Transverse colon (tissue), 4 donors: ENCODE measurements at regions not wholly inside any gene's neighbourhood (a gene's known extent, or its start where the extent isn't known, plus 50 kb on each side); places are given as distances from the start of the nearest gene placed in this dataset.

Experiments used
- DNase-seq: peaks from one replicate; pipeline ENCODE4 v3.0.0-alpha.2; 2019
- H3K27ac ChIP-seq, 4 donors: fragments of 200-600 bp; sonication (generic); 2 replicates each; pipeline ENCODE4 v1.5.1; 2016 to 2018; ENCODE audit warnings: inconsistent platforms in 4 of 4
- H3K27me3 ChIP-seq: fragments of 200-600 bp; sonication (generic); 2 replicates; pipeline ENCODE4 v1.5.1; 2017; ENCODE audit warnings: inconsistent platforms
- H3K36me3 ChIP-seq, 4 donors: fragments of 200-600 bp; sonication (generic); 2 replicates each; pipeline ENCODE4 v1.5.1; 2017 to 2019; ENCODE audit warnings: inconsistent platforms in 4 of 4
- H3K4me1 ChIP-seq, 4 donors: fragments of 200-600 bp; sonication (generic); 2 replicates each; pipeline ENCODE4 v1.5.1; 2017 to 2020; ENCODE audit warnings: inconsistent platforms in 4 of 4
- H3K4me3 ChIP-seq, 4 donors: fragments of 200-600 bp; sonication (generic); 1 replicate in 1 of 4; 2 replicates in 3 of 4; pipeline versions ENCODE4 v1.5.1 to v1.6.1; 2017 to 2019; ENCODE audit warnings: inconsistent platforms in 4 of 4
- H3K9me3 ChIP-seq, 2 donors: fragments of 200-600 bp; sonication (generic); 2 replicates each; pipeline ENCODE4 v1.5.1; 2017 to 2019; ENCODE audit warnings: inconsistent platforms in 2 of 2
- EP300 ChIP-seq: sonication (generic); formaldehyde crosslinking; IDR thresholded peaks from one replicate; pipeline ENCODE4 v1.6.1; 2017; ENCODE audit warnings: antibody characterized with exemption, low read depth
- POLR2A ChIP-seq: fragments of 450-650 bp; IDR thresholded peaks from one replicate; pipeline ENCODE4 v1.6.1; 2016; ENCODE audit warnings: antibody characterized with exemption, mild to moderate bottlenecking, moderate library complexity
- POLR2AphosphoS5 ChIP-seq, 3 donors: sonication (generic); formaldehyde crosslinking; IDR thresholded peaks; one replicate each; pipeline ENCODE4 v1.6.1; 2016; ENCODE audit warnings: antibody characterized with exemption in 3 of 3
- WGBS, 2 donors: methylation state at CpG; one replicate each; pipeline ENCODE4 v1.1.5; 2018; ENCODE audit warnings: low coverage in 1 of 2; 5-methylcytosine and 5-hydroxymethylcytosine counted together
- in situ Hi-C, 4 donors: fragments of 200-750 bp; cut with MboI; loops; one replicate each; pipeline versions ENCODE4 v1.15.0 to v1.15.1; 2017; ENCODE audit warnings: low sequenced_read_pairs in 3 of 4, low pct_ligation_motif_present in 1 of 4, low pct_unique_long_range_greater_than_20kb in 1 of 4
- intact Hi-C: fragments of 100-400 bp; cut with DNase I; formaldehyde crosslinking; loops from one replicate; pipeline ENCODE4 v1.15.1; 2023; ENCODE audit warnings: low total_unique reads
- TF ChIP-seq, protein P1 (sequence below), 5 experiments: fragments of 200-600 bp in 3 of 5; fragments of 450-650 bp in 2 of 5; sonication (generic) in 3 of 5; IDR thresholded peaks; 1 replicate in 2 of 5; 2 replicates in 3 of 5; pipeline ENCODE4 v1.5.1; 2016 to 2017; ENCODE audit warnings: antibody characterized with exemption in 5 of 5, inconsistent platforms in 3 of 5, mild to moderate bottlenecking in 2 of 5, moderate library complexity in 1 of 5

DNA sequence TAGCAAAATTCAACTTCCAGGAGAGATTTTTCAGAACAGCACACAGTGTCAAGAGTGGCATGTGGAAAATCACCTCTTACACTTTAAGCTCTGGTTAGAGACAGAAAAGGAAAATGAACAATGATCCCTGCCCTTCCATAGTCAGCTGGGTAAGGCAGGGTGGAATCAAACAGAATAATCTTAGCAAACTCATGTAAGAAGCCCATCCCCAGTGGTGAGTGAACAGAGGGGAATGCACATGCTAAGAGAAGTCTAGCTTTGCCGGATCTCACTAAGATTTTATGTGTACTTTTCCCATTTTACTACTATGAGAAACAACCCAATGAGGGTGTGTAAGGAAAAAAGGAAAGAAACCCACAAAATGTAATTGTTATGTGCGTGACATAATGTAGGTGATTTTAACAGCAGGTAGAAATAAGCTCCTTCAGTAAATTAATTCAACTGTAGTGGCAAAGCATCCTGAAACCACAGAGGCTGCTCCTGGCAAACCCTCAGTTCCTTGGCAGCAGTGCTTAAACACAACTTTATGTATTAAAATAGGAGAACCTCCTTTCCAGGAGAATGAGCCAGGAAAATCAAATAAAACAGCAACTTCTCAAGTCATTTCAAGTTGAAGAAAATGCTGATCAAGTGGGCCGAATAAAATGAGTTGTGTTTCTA, 366.0 kb upstream of the TRPC7 start:
- Histone ChIP-seq H3K9me3 (no peaks in the 10 kb centered on the region), H3K36me3 (no peaks in the 10 kb centered on the region), H3K4me3 (no peak overlapping the region), H3K27me3 (no peaks in the 10 kb centered on the region), H3K27ac (no peak overlapping the region), H3K4me1 (no peaks in the 10 kb centered on the region)
- intact Hi-C loops (no loop called here), in situ Hi-C loops (no loop called here)
- no peak for DNase-seq
- TF ChIP-seq, protein P1, sequence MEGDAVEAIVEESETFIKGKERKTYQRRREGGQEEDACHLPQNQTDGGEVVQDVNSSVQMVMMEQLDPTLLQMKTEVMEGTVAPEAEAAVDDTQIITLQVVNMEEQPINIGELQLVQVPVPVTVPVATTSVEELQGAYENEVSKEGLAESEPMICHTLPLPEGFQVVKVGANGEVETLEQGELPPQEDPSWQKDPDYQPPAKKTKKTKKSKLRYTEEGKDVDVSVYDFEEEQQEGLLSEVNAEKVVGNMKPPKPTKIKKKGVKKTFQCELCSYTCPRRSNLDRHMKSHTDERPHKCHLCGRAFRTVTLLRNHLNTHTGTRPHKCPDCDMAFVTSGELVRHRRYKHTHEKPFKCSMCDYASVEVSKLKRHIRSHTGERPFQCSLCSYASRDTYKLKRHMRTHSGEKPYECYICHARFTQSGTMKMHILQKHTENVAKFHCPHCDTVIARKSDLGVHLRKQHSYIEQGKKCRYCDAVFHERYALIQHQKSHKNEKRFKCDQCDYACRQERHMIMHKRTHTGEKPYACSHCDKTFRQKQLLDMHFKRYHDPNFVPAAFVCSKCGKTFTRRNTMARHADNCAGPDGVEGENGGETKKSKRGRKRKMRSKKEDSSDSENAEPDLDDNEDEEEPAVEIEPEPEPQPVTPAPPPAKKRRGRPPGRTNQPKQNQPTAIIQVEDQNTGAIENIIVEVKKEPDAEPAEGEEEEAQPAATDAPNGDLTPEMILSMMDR (IDR thresholded peaks at IDR 0.05): no peak
- no peak for TF ChIP-seq POLR2A
- TF ChIP-seq EP300: no peak
- TF ChIP-seq POLR2AphosphoS5 (IDR thresholded peaks at IDR 0.05): no peak
- WGBS, 2 donors: 53 to 54% methylated on average over 3 of the region's 3 CpGs

- WGBS, 2 donors: 50 to 57% methylated on average over 3 of the region's 3 CpGs
- Histone ChIP-seq H3K27me3 (no peaks in the 10 kb centered on the region), H3K9me3 (no peaks in the 10 kb centered on the region), H3K4me3 (no peak overlapping the region), H3K36me3 (no peaks in the 10 kb centered on the region), H3K27ac (no peak overlapping the region), H3K4me1 (no peaks in the 10 kb centered on the region)
- no peak for TF ChIP-seq POLR2AphosphoS5 (IDR thresholded peaks at IDR 0.05)
- TF ChIP-seq, protein P1 (IDR thresholded peaks at IDR 0.05): no peak
- TF ChIP-seq POLR2A: no peak
- TF ChIP-seq EP300: no peak
- no peak for DNase-seq
- intact Hi-C loops: no loop called here
- in situ Hi-C loops: no loop called here
Measured at GRCh38 chr5:136730426-136730825, 365.1 kb upstream of the TRPC7 start.

DNA sequence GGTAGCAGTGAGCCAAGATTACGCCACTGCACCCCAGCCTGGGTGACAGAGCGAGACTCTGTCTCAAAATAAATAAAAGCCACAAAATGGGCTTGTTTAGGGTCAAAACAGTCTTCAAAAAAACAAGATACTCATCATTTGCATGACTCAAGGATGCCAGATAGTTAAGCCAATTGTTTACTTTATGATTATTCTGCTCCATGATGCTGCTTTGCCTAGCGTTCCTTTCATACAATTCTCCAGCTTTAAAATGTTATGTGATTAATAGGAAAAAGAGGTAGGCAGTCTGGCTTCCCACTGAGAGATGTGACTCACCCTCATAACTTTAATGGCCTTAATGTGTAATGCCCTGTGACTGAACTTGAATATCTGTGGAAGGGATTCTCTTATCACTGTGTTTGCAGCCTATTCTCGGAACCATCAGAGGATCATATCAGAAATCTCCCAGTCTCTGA, 364.6 kb upstream of the TRPC7 start:
- no peak overlapping the region for H3K27ac ChIP-seq

DNA sequence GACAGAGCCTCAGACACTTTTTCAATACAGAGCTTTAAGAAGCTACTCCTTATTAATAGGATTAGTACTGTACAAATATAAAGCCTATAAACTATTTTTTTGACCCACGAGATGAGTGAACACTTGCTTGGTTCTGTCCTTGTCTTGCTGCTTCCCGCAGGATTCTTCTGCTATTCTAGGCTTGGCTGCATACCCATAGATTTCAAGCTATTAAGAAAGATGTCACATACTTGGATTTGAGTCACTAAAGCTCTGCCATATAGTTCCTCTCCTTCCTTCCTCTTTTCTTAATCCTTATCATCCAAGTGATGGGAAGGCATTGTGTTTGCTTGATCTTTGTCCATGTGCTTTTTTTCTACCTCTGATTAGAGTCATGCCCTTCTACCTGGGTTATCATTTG, 361.2 kb upstream of the TRPC7 start:
- no peaks in the 10 kb centered on the region for H3K36me3 ChIP-seq
- no peak overlapping the region for H3K4me3 ChIP-seq
- H3K27ac ChIP-seq: no peak overlapping the region
- H3K27me3 ChIP-seq: no peaks in the 10 kb centered on the region
- no peak for DNase-seq
- no peak for TF ChIP-seq POLR2AphosphoS5 (IDR thresholded peaks at IDR 0.05)
- H3K9me3 ChIP-seq: no peaks in the 10 kb centered on the region
- in situ Hi-C loops (no loop called here), intact Hi-C loops (no loop called here)
- no peaks in the 10 kb centered on the region for H3K4me1 ChIP-seq
- 40 to 68% methylated on average over 1 to 2 of the region's 2 CpGs for WGBS, 2 donors

More for the DNA sequence above, 364.6 kb upstream of the TRPC7 start:
- Histone ChIP-seq H3K9me3 (no peaks in the 10 kb centered on the region), H3K4me1 (no peaks in the 10 kb centered on the region), H3K27me3 (no peaks in the 10 kb centered on the region), H3K4me3 (no peak overlapping the region), H3K36me3 (no peaks in the 10 kb centered on the region)
- WGBS, 2 donors: 66 to 70% methylated on average over 4 of the region's 4 CpGs
- in situ Hi-C loops (no loop called here), intact Hi-C loops (no loop called here)
- TF ChIP-seq, protein P1 (IDR thresholded peaks at IDR 0.05): no peak
- no peak for TF ChIP-seq POLR2AphosphoS5 (IDR thresholded peaks at IDR 0.05)
- TF ChIP-seq EP300: no peak
- TF ChIP-seq POLR2A: no peak
- no peak for DNase-seq

GRCh38 chr5:136724161-136724560, 358.8 kb upstream of the TRPC7 start:
- in situ Hi-C loops (no loop called here), intact Hi-C loops (no loop called here)
- WGBS, 2 donors: 82% methylated on average over 2 of the region's 2 CpGs
- Histone ChIP-seq H3K27ac (no peak overlapping the region), H3K4me3 (no peak overlapping the region), H3K27me3 (no peaks in the 10 kb centered on the region), H3K36me3 (no peaks in the 10 kb centered on the region), H3K4me1 (no peaks in the 10 kb centered on the region), H3K9me3 (no peaks in the 10 kb centered on the region)
- DNase-seq: no peak
- no peak for TF ChIP-seq POLR2A
- TF ChIP-seq EP300: no peak
- TF ChIP-seq, protein P1 (IDR thresholded peaks at IDR 0.05): no peak
- no peak for TF ChIP-seq POLR2AphosphoS5 (IDR thresholded peaks at IDR 0.05)
